HEK293 (cell line): ENCODE measurements at regions not wholly inside any gene's neighbourhood (a gene's known extent, or its start where the extent isn't known, plus 50 kb on each side); places are given as distances from the start of the nearest gene placed in this dataset.

Experiments used
- CTCF ChIA-PET: fragments of 350-600 bp; formaldehyde crosslinking; extraction: SDS; loops from one replicate; lab custom pipeline; 2021; ENCODE audit warnings: antibody characterized with exemption; lab: Yijun Ruan, JAX
- POLR2A ChIA-PET: fragments of 300-600 bp; formaldehyde crosslinking; extraction: SDS; loops from one replicate; lab custom pipeline; 2020; ENCODE audit warnings: antibody characterized with exemption, inconsistent platforms; lab: Yijun Ruan, JAX
- H3K27ac ChIP-seq: fragments of 200-500 bp; sonication (Bioruptor generic); 2 replicates; pipeline ENCODE4 v1.5.1; 2014; ENCODE audit warnings: low read depth, low read length, control low read depth, inconsistent platforms; ENCODE audit errors: extremely low read depth
- H3K36me3 ChIP-seq, 2 experiments: fragments of 200-500 bp in 1 of 2; sonication (Bioruptor generic) in 1 of 2; 1 replicate in 1 of 2; 2 replicates in 1 of 2; pipeline ENCODE4 v1.5.1; 2014 to 2017; ENCODE audit warnings: inconsistent platforms in 2 of 2, low read length in 2 of 2; ENCODE audit not compliant: control insufficient read depth in 2 of 2, insufficient read depth in 1 of 2
- H3K4me1 ChIP-seq: fragments of 200-500 bp; sonication (Bioruptor generic); 2 replicates; pipeline ENCODE4 v1.5.1; 2014; ENCODE audit warnings: mild to moderate bottlenecking, low read length, inconsistent platforms; ENCODE audit not compliant: control insufficient read depth, insufficient read depth
- H3K4me3 ChIP-seq: 2 replicates; pipeline ENCODE4 v1.5.1; 2011; ENCODE audit warnings: low read depth, mild to moderate bottlenecking, control low read depth, low read length, moderate library complexity
- H3K9me3 ChIP-seq: fragments of 200-500 bp; sonication (Bioruptor generic); 2 replicates; pipeline ENCODE4 v1.5.1; 2014; ENCODE audit warnings: low read depth, low read length, inconsistent platforms; ENCODE audit not compliant: control insufficient read depth, insufficient read depth
- BCL11A ChIP-seq: fragments of 450-650 bp; formaldehyde crosslinking; IDR thresholded peaks from 2 replicates; pipeline ENCODE4 v1.5.1; 2016; ENCODE audit warnings: low read depth, missing biosample characterization, missing genetic modification characterization
- GFI1B ChIP-seq: fragments of 450-650 bp; formaldehyde crosslinking; IDR thresholded peaks from 2 replicates; pipeline ENCODE4 v1.5.1; 2016; ENCODE audit warnings: missing biosample characterization, missing genetic modification characterization
- SP2 ChIP-seq: fragments of 450-650 bp; formaldehyde crosslinking; IDR thresholded peaks from 2 replicates; pipeline ENCODE4 v1.5.1; 2016; ENCODE audit warnings: missing biosample characterization, missing genetic modification characterization
- SP3 ChIP-seq: fragments of 450-650 bp; formaldehyde crosslinking; IDR thresholded peaks from 2 replicates; pipeline ENCODE4 v1.5.1; 2016; ENCODE audit warnings: missing biosample characterization, missing genetic modification characterization
- WT1 ChIP-seq: fragments of 450-650 bp; formaldehyde crosslinking; IDR thresholded peaks from 2 replicates; pipeline ENCODE4 v1.5.1; 2016; ENCODE audit warnings: missing biosample characterization, missing genetic modification characterization
- YY2 ChIP-seq: fragments of 450-650 bp; formaldehyde crosslinking; IDR thresholded peaks from 2 replicates; pipeline ENCODE4 v1.5.1; 2016; ENCODE audit warnings: missing biosample characterization, missing genetic modification characterization
- ZFP37 ChIP-seq: fragments of 450-650 bp; formaldehyde crosslinking; IDR thresholded peaks from 2 replicates; pipeline ENCODE4 v1.5.1; 2016; ENCODE audit warnings: missing biosample characterization, missing genetic modification characterization
- ZNF175 ChIP-seq: fragments of 450-650 bp; formaldehyde crosslinking; IDR thresholded peaks from 2 replicates; pipeline ENCODE4 v1.5.1; 2016; ENCODE audit warnings: missing biosample characterization, missing genetic modification characterization
- ZNF394 ChIP-seq: fragments of 450-650 bp; formaldehyde crosslinking; IDR thresholded peaks from 2 replicates; pipeline ENCODE4 v1.5.1; 2016; ENCODE audit warnings: missing biosample characterization, missing genetic modification characterization, mild to moderate bottlenecking, moderate library complexity, borderline replicate concordance
- ZNF510 ChIP-seq: fragments of 450-650 bp; formaldehyde crosslinking; IDR thresholded peaks from 2 replicates; pipeline ENCODE4 v1.5.1; 2018; ENCODE audit warnings: mild to moderate bottlenecking, missing genetic modification characterization, missing biosample characterization; ENCODE audit not compliant: insufficient replicate concordance
- ZNF530 ChIP-seq: fragments of 450-650 bp; formaldehyde crosslinking; IDR thresholded peaks from 2 replicates; pipeline ENCODE4 v1.5.1; 2016; ENCODE audit warnings: low read depth, missing biosample characterization, missing genetic modification characterization
- ZNF549 ChIP-seq: fragments of 450-650 bp; IDR thresholded peaks from 2 replicates; pipeline ENCODE4 v1.5.1; 2018; ENCODE audit warnings: missing biosample characterization, missing genetic modification characterization, mild to moderate bottlenecking, inconsistent platforms, moderate library complexity
- ZNF571 ChIP-seq: fragments of 450-650 bp; formaldehyde crosslinking; IDR thresholded peaks from 2 replicates; pipeline ENCODE4 v1.5.0; 2017; ENCODE audit warnings: missing biosample characterization, missing genetic modification characterization
- ZNF664 ChIP-seq: fragments of 450-650 bp; formaldehyde crosslinking; IDR thresholded peaks from 2 replicates; pipeline ENCODE4 v1.5.1; 2016; ENCODE audit warnings: missing biosample characterization, missing genetic modification characterization
- ZNF768 ChIP-seq: fragments of 450-650 bp; formaldehyde crosslinking; IDR thresholded peaks from 2 replicates; pipeline ENCODE4 v1.5.1; 2018; ENCODE audit warnings: missing biosample characterization, mild to moderate bottlenecking, missing genetic modification characterization
- ZSCAN30 ChIP-seq: fragments of 450-650 bp; IDR thresholded peaks from 2 replicates; pipeline ENCODE4 v1.5.1; 2018; ENCODE audit warnings: missing biosample characterization, mild to moderate bottlenecking, missing genetic modification characterization, moderate library complexity
- TF ChIP-seq, protein P1 (sequence below): fragments of 450-650 bp; formaldehyde crosslinking; IDR thresholded peaks from 2 replicates; pipeline ENCODE4 v1.5.1; 2016; ENCODE audit warnings: missing biosample characterization, missing genetic modification characterization
- TF ChIP-seq, protein P2 (sequence below): fragments of 450-650 bp; formaldehyde crosslinking; IDR thresholded peaks from 2 replicates; pipeline ENCODE4; 2016; ENCODE audit warnings: missing biosample characterization, missing genetic modification characterization
- TF ChIP-seq, protein P3 (sequence below): fragments of 450-650 bp; formaldehyde crosslinking; IDR thresholded peaks from 2 replicates; pipeline ENCODE4 v1.5.1; 2016; ENCODE audit warnings: missing biosample characterization, missing genetic modification characterization, borderline replicate concordance
- TF ChIP-seq, protein P4 (sequence below): fragments of 450-650 bp; IDR thresholded peaks from 2 replicates; pipeline ENCODE4 v1.5.1; 2018; ENCODE audit warnings: missing biosample characterization, mild to moderate bottlenecking, missing genetic modification characterization
- TF ChIP-seq, protein P5 (sequence below): fragments of 450-650 bp; formaldehyde crosslinking; IDR thresholded peaks from 2 replicates; pipeline ENCODE4 v1.5.1; 2016; ENCODE audit warnings: missing biosample characterization, missing genetic modification characterization, low read depth

DNA sequence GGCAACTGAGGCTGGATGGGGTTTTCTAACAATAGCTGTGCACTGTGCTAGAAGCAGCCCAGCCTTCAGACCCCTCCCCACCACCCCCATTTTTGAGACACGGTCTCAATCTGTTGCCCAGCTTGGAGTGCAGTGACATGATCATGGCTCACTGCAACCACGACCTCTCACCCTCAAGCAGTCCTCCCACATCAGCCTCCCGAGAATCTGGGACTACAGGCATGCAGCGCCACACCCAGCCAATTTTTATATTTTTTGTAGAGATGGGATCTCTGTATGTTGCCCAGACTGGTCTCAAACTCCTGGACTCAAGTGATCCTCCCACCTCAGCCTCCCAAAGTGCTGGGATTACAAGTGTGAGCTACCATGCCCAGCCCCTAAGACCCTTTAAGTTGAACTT, 182.5 kb downstream of the DRD1 start:
- Histone ChIP-seq H3K36me3 (no peaks in the 10 kb centered on the region), H3K4me3 (no peak overlapping the region), H3K9me3 (no peaks in the 10 kb centered on the region), H3K27ac (no peak overlapping the region), H3K4me1 (no peaks in the 10 kb centered on the region)
- CTCF ChIA-PET: interaction anchor here (0.6 to 0.8 kb wide), 2 partner anchors 21 to 187 kb away, joined by 3 to 4 read pairs; no protein-coding TSS in a partner anchor
- POLR2A ChIA-PET: no interaction called here
- TF ChIP-seq WT1 (tag by site-specific recombination) (no peak), ZNF571 (tag by site-specific recombination) (no peak), ZNF549 (no peak), YY2 (tag by site-specific recombination) (no peak), SP2 (tag by site-specific recombination) (no peak), GFI1B (tag by site-specific recombination) (no peak)
- TF ChIP-seq, protein P1, sequence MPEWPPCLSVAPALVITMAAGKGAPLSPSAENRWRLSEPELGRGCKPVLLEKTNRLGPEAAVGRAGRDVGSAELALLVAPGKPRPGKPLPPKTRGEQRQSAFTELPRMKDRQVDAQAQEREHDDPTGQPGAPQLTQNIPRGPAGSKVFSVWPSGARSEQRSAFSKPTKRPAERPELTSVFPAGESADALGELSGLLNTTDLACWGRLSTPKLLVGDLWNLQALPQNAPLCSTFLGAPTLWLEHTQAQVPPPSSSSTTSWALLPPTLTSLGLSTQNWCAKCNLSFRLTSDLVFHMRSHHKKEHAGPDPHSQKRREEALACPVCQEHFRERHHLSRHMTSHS (tag by site-specific recombination): no peak
- TF ChIP-seq, protein P2, sequence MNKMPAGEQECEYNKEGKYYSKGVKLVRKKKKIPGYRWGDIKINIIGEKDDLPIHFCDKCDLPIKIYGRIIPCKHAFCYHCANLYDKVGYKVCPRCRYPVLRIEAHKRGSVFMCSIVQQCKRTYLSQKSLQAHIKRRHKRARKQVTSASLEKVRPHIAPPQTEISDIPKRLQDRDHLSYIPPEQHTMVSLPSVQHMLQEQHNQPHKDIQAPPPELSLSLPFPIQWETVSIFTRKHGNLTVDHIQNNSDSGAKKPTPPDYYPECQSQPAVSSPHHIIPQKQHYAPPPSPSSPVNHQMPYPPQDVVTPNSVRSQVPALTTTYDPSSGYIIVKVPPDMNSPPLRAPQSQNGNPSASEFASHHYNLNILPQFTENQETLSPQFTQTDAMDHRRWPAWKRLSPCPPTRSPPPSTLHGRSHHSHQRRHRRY (tag by site-specific recombination): no peak
- TF ChIP-seq, all 188 proteins: peak for 0

DNA sequence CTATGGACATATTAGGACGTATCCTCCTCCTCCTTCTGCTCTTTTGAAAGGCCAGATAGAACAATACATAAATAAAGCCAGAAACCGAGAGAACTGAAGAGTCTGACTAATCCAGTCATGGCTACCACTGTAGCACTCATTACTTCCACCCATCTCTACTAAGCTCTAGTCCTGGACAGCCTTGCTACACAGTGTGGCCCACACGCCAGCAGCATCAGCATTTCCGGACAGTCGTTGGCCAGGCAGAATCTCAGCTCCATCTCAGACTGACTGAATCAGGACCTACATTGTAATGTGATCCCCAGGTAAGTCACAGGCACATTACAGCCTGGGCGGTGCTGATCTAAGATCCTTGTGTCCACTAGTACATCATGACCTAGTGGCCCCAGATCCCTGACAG, 182.9 kb downstream of the DRD1 start:
- Histone ChIP-seq H3K9me3 (no peaks in the 10 kb centered on the region), H3K36me3 (no peaks in the 10 kb centered on the region), H3K4me3 (no peak overlapping the region), H3K27ac (no peak overlapping the region), H3K4me1 (no peaks in the 10 kb centered on the region)
- TF ChIP-seq ZNF175 (tag by site-specific recombination): no peak
- no peak for TF ChIP-seq ZNF549
- TF ChIP-seq ZNF394 (tag by site-specific recombination): no peak
- no peak for TF ChIP-seq ZFP37 (tag by site-specific recombination)
- no peak for TF ChIP-seq ZNF664 (tag by site-specific recombination)
- TF ChIP-seq BCL11A: no peak
- no peak for TF ChIP-seq ZNF768 (tag by site-specific recombination)
- TF ChIP-seq, protein P3, sequence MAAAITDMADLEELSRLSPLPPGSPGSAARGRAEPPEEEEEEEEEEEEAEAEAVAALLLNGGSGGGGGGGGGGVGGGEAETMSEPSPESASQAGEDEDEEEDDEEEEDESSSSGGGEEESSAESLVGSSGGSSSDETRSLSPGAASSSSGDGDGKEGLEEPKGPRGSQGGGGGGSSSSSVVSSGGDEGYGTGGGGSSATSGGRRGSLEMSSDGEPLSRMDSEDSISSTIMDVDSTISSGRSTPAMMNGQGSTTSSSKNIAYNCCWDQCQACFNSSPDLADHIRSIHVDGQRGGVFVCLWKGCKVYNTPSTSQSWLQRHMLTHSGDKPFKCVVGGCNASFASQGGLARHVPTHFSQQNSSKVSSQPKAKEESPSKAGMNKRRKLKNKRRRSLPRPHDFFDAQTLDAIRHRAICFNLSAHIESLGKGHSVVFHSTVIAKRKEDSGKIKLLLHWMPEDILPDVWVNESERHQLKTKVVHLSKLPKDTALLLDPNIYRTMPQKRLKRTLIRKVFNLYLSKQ (tag by site-specific recombination): no peak
- TF ChIP-seq SP3 (tag by site-specific recombination): no peak
- TF ChIP-seq, protein P4, sequence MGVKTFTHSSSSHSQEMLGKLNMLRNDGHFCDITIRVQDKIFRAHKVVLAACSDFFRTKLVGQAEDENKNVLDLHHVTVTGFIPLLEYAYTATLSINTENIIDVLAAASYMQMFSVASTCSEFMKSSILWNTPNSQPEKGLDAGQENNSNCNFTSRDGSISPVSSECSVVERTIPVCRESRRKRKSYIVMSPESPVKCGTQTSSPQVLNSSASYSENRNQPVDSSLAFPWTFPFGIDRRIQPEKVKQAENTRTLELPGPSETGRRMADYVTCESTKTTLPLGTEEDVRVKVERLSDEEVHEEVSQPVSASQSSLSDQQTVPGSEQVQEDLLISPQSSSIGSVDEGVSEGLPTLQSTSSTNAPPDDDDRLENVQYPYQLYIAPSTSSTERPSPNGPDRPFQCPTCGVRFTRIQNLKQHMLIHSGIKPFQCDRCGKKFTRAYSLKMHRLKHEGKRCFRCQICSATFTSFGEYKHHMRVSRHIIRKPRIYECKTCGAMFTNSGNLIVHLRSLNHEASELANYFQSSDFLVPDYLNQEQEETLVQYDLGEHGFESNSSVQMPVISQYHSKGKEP (tag by site-specific recombination): no peak
- TF ChIP-seq ZNF530 (tag by site-specific recombination): no peak
- no peak for TF ChIP-seq ZSCAN30 (tag by site-specific recombination)
- no peak for TF ChIP-seq ZNF510 (tag by site-specific recombination)
- TF ChIP-seq, protein P5, sequence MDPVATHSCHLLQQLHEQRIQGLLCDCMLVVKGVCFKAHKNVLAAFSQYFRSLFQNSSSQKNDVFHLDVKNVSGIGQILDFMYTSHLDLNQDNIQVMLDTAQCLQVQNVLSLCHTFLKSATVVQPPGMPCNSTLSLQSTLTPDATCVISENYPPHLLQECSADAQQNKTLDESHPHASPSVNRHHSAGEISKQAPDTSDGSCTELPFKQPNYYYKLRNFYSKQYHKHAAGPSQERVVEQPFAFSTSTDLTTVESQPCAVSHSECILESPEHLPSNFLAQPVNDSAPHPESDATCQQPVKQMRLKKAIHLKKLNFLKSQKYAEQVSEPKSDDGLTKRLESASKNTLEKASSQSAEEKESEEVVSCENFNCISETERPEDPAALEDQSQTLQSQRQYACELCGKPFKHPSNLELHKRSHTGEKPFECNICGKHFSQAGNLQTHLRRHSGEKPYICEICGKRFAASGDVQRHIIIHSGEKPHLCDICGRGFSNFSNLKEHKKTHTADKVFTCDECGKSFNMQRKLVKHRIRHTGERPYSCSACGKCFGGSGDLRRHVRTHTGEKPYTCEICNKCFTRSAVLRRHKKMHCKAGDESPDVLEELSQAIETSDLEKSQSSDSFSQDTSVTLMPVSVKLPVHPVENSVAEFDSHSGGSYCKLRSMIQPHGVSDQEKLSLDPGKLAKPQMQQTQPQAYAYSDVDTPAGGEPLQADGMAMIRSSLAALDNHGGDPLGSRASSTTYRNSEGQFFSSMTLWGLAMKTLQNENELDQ (tag by site-specific recombination): no peak
- ChIA-PET CTCF (interaction anchor here (0.8 kb wide), 1 partner anchor 21 kb away, joined by 3 read pairs; no protein-coding TSS in a partner anchor), POLR2A (no interaction called here)
